Keratinocyte (primary cell): ENCODE measurements at regions not wholly inside any gene's neighbourhood (a gene's known extent, or its start where the extent isn't known, plus 50 kb on each side); places are given as distances from the start of the nearest gene placed in this dataset.

Experiments
- DNase-seq: peaks from one replicate; pipeline ENCODE4 v3.0.0-alpha.2; 2011; ENCODE audit warnings: low read depth, missing footprints, low spot score
- FAIRE-seq: peaks from 2 replicates; lab custom pipeline; 2011; peaks lifted over from hg19 to GRCh38; lab: Jason Lieb, UNC
- H2AFZ ChIP-seq: 2 replicates; pipeline ENCODE4 v1.6.0; 2012; ENCODE audit warnings: low read length, control low read depth, inconsistent platforms; ENCODE audit not compliant: control insufficient read depth
- H3K27ac ChIP-seq: 2 replicates; pipeline ENCODE4 v1.5.1; 2011; ENCODE audit warnings: low read length; ENCODE audit not compliant: control insufficient read depth, insufficient read depth
- H3K27me3 ChIP-seq: 3 replicates; pipeline ENCODE4 v1.6.0; 2011; ENCODE audit warnings: low read length; ENCODE audit not compliant: control insufficient read depth, insufficient read depth; ENCODE audit errors: extremely low read depth
- H3K36me3 ChIP-seq, 2 experiments: 2 replicates in 1 of 2; 3 replicates in 1 of 2; pipeline ENCODE4 v1.5.1; 2011; ENCODE audit warnings: low read length in 2 of 2, mild to moderate bottlenecking in 1 of 2; ENCODE audit not compliant: control insufficient read depth in 2 of 2, insufficient read depth in 2 of 2; ENCODE audit errors: extremely low read depth in 1 of 2
- H3K4me1 ChIP-seq: 3 replicates; pipeline ENCODE4 v1.5.1; 2011; ENCODE audit warnings: low read length; ENCODE audit not compliant: control insufficient read depth, insufficient read depth; ENCODE audit errors: extremely low read depth
- H3K4me2 ChIP-seq: 3 replicates; pipeline ENCODE4 v1.6.0; 2011; ENCODE audit warnings: low read depth, low read length; ENCODE audit not compliant: control insufficient read depth, insufficient read depth; ENCODE audit errors: extremely low read depth
- H3K4me3 ChIP-seq, 3 experiments: fragments of 200-600 bp in 1 of 3; sonication (generic) in 1 of 3; 2 replicates in 2 of 3; 3 replicates in 1 of 3; pipeline ENCODE4 v1.5.1; 2011 to 2016; ENCODE audit warnings: low read length in 3 of 3, mild to moderate bottlenecking in 3 of 3, control low read depth in 2 of 3, inconsistent platforms in 1 of 3, low read depth in 1 of 3, mixed read lengths in 1 of 3, mixed run types in 1 of 3, moderate library complexity in 1 of 3; ENCODE audit not compliant: control insufficient read depth in 2 of 3, insufficient read depth in 2 of 3; ENCODE audit errors: extremely low read depth in 1 of 3
- H3K79me2 ChIP-seq: 2 replicates; pipeline ENCODE4 v1.6.0; 2012; ENCODE audit warnings: low read length; ENCODE audit not compliant: control insufficient read depth, insufficient read depth
- H3K9ac ChIP-seq: 3 replicates; pipeline ENCODE4 v1.6.0; 2011; ENCODE audit warnings: low read length; ENCODE audit not compliant: control insufficient read depth, insufficient read depth; ENCODE audit errors: extremely low read depth
- H3K9me1 ChIP-seq: 3 replicates; pipeline ENCODE4 v1.6.0; 2011; ENCODE audit warnings: low read length; ENCODE audit not compliant: control insufficient read depth, insufficient read depth; ENCODE audit errors: extremely low read depth
- H3K9me3 ChIP-seq: 2 replicates; pipeline ENCODE4 v1.5.1; 2012; ENCODE audit warnings: low read depth, low read length; ENCODE audit not compliant: control insufficient read depth
- H4K20me1 ChIP-seq: 3 replicates; pipeline ENCODE4 v1.6.0; 2011; ENCODE audit warnings: low read length; ENCODE audit not compliant: control insufficient read depth, insufficient read depth; ENCODE audit errors: extremely low read depth
- EZH2 ChIP-seq: IDR thresholded peaks from one replicate; pipeline ENCODE4 v1.6.1; 2012; ENCODE audit warnings: inconsistent platforms, mild to moderate bottlenecking, low read length, moderate library complexity
- dilution Hi-C: fragments of 300-500 bp; cut with MboI; formaldehyde crosslinking; loops from one replicate; pipeline ENCODE4 v1.7.0; 2020; ENCODE audit warnings: low sequenced_read_pairs; ENCODE audit not compliant: extremely low pct_ligation_motif_present
- TF ChIP-seq, protein P1 (sequence below), 3 experiments: IDR thresholded peaks in 1 of 3; conservative IDR thresholded peaks in 1 of 3; optimal IDR thresholded peaks in 1 of 3; 2 replicates in 2 of 3; 3 replicates in 1 of 3; pipeline versions ENCODE3 to v1.5.1; 2011; ENCODE audit warnings: low read length in 3 of 3, mild to moderate bottlenecking in 3 of 3, moderate library complexity in 2 of 3, control low read depth in 1 of 3, inconsistent platforms in 1 of 3; ENCODE audit not compliant: insufficient read depth in 2 of 3; ENCODE audit errors: extremely low read depth in 1 of 3

DNA sequence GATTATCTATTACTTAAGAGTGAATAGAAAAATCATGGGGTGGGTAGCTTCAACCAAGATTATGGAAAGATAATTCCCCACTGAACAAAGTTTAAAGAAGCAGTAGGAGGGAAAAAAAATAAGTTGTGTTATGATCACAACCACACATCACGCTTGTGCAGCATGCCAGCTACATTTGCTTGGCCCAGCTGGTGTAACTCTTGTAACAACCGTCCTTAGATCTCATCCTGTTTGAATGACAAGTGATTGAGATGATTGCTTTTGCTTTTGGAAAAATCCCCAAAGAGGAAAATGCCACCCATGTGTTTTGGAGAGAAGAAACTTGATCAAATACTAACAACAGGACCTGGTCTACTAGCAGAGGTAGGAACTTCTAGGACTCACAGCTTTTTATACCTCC is 107.6 kb upstream of the KIF2A start:
- no peak for DNase-seq
- Histone ChIP-seq H4K20me1 (no peaks in the 10 kb centered on the region), H3K4me2 (no peak overlapping the region), H3K79me2 (no peaks in the 10 kb centered on the region), H3K36me3 (no peaks in the 10 kb centered on the region), H3K27ac (no peak overlapping the region), H3K4me3 (no peak overlapping the region), H3K27me3 (peaks cover 4% of the 10 kb centered on the region), H3K9ac (no peak overlapping the region), H3K9me1 (no peaks in the 10 kb centered on the region), H2AFZ (no peak overlapping the region), H3K9me3 (peaks cover 1% of the 10 kb centered on the region), H3K4me1 (no peaks in the 10 kb centered on the region)
- dilution Hi-C loops, result no loop called here
- TF ChIP-seq, protein P1, sequence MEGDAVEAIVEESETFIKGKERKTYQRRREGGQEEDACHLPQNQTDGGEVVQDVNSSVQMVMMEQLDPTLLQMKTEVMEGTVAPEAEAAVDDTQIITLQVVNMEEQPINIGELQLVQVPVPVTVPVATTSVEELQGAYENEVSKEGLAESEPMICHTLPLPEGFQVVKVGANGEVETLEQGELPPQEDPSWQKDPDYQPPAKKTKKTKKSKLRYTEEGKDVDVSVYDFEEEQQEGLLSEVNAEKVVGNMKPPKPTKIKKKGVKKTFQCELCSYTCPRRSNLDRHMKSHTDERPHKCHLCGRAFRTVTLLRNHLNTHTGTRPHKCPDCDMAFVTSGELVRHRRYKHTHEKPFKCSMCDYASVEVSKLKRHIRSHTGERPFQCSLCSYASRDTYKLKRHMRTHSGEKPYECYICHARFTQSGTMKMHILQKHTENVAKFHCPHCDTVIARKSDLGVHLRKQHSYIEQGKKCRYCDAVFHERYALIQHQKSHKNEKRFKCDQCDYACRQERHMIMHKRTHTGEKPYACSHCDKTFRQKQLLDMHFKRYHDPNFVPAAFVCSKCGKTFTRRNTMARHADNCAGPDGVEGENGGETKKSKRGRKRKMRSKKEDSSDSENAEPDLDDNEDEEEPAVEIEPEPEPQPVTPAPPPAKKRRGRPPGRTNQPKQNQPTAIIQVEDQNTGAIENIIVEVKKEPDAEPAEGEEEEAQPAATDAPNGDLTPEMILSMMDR (optimal IDR thresholded peaks at IDR 0.05 in 1 of 3, IDR thresholded peaks at IDR 0.05 in 1 of 3, conservative IDR thresholded peaks at IDR 0.05 in 1 of 3; ENCODE audit: extremely low read depth in 1 of 3, insufficient read depth in 2 of 3, low read length in 3 of 3), result no peak
- no peak for TF ChIP-seq EZH2
- no peak for FAIRE-seq

DNA sequence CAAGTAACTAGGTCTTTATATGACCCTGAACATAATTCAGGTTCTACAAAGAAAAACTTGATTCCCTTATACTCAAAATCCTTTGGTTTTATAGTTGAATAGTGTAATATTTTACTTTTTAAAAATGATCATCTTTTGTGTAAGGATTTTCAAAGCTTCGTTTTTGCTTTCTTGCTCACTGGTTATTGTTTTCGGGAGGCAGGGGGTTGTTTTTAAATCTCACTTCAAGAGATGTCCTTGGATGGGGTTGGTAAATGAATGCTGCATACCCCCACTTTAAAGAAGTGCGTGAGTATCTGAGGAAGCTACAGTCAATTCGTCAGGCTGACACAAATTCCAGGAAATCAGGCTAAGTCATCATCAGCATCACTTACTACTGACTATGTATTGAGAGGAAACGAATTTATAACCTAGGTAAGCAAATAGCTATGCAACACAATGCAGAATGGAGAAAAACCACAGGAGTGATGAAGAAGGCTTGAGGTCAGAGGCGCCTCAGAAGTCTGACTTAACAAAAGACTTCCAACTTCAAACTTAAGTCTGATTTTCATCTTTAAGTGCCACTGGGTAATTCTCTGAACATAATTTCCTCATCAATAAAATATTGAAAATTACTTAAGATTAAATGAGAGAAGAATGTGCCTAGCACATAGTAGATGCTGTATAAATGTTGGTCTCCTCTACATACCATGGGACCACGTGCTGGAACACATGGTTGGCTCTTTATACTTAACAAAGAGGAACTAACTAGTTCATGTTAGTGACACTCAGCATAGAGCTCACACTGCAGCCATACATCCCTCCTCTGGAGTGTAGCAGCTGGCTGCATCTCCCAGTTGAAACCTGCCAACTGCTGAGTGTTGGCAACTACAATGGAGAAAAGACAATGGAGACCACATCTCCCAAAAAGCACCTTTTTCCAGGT is 106.0 kb upstream of the KIF2A start:
- Histone ChIP-seq H4K20me1 (no peaks in the 10 kb centered on the region), H3K4me1 (no peaks in the 10 kb centered on the region), H3K79me2 (no peaks in the 10 kb centered on the region), H3K9me3 (no peaks in the 10 kb centered on the region), H3K27ac (no peak overlapping the region), H3K27me3 (peaks cover 4% of the 10 kb centered on the region), H2AFZ (no peak overlapping the region), H3K9me1 (no peaks in the 10 kb centered on the region), H3K4me2 (no peak overlapping the region), H3K36me3 (no peaks in the 10 kb centered on the region), H3K9ac (no peak overlapping the region), H3K4me3 (no peak overlapping the region)
- TF ChIP-seq, protein P1 (optimal IDR thresholded peaks at IDR 0.05 in 1 of 3, IDR thresholded peaks at IDR 0.05 in 1 of 3, conservative IDR thresholded peaks at IDR 0.05 in 1 of 3; ENCODE audit: extremely low read depth in 1 of 3, insufficient read depth in 2 of 3, low read length in 3 of 3), result no peak
- TF ChIP-seq EZH2, result no peak
- FAIRE-seq, result no peak
- dilution Hi-C loops, result no loop called here
- DNase-seq, result no peak
